ENCODE measurements at regions not wholly inside any gene's neighbourhood (a gene's known extent, or its start where the extent isn't known, plus 50 kb on each side); places are given as distances from the start of the nearest gene placed in this dataset.
"Not testable (repeated sequence)": the region's sequence is repeated elsewhere in the genome, so short reads cannot be mapped to it uniquely, and the experiment has no call there.

- Histone ChIP-seq H3K4me1 (ENCODE audit: control insufficient read depth, low read depth, low read length) (no peaks in the 10 kb centered on the region), H3K4me3 (ENCODE audit: low read length) (no peak overlapping the region), H3K27me3 (ENCODE audit: control insufficient read depth, insufficient read depth, low read length) (no peaks in the 10 kb centered on the region), H3K36me3 (ENCODE audit: control insufficient read depth, low read depth, low read length) (no peaks in the 10 kb centered on the region), H3K9ac (ENCODE audit: low read length) (no peak overlapping the region), H3K27ac (ENCODE audit: low read length) (no peak overlapping the region), H3K9me3 (ENCODE audit: control insufficient read depth, low read depth, low read length) (no peaks in the 10 kb centered on the region)
Measured at GRCh38 chr6:133778414-133779130, 110.3 kb upstream of the TCF21 start.

GRCh38 chr6:133779916-133780695 lies 108.8 kb upstream of the TCF21 start:
- Histone ChIP-seq H3K27ac (ENCODE audit: low read length) (no peak overlapping the region), H3K4me3 (ENCODE audit: low read length) (no peak overlapping the region)

GRCh38 chr6:133786016-133786415 lies 102.9 kb upstream of the TCF21 start:
- Histone ChIP-seq H3K4me3 (ENCODE audit: low read length) (no peak overlapping the region), H3K9me3 (ENCODE audit: control insufficient read depth, low read depth, low read length) (no peaks in the 10 kb centered on the region), H3K27ac (ENCODE audit: low read length) (no peak overlapping the region), H3K27me3 (ENCODE audit: control insufficient read depth, insufficient read depth, low read length) (no peaks in the 10 kb centered on the region), H3K4me1 (ENCODE audit: control insufficient read depth, low read depth, low read length) (no peaks in the 10 kb centered on the region), H3K36me3 (ENCODE audit: control insufficient read depth, low read depth, low read length) (no peaks in the 10 kb centered on the region), H3K9ac (ENCODE audit: low read length) (no peak overlapping the region)

More at GRCh38 chr6:133779916-133780695, 108.8 kb upstream of the TCF21 start:
- Histone ChIP-seq H3K9me3 (ENCODE audit: control insufficient read depth, low read depth, low read length) (no peaks in the 10 kb centered on the region), H3K27me3 (ENCODE audit: control insufficient read depth, insufficient read depth, low read length) (no peaks in the 10 kb centered on the region), H3K36me3 (ENCODE audit: control insufficient read depth, low read depth, low read length) (no peaks in the 10 kb centered on the region), H3K9ac (ENCODE audit: low read length) (no peak overlapping the region), H3K4me1 (ENCODE audit: control insufficient read depth, low read depth, low read length) (no peaks in the 10 kb centered on the region)

GRCh38 chr6:133787122-133787521 lies 101.8 kb upstream of the TCF21 start:
- Histone ChIP-seq H3K4me1 (ENCODE audit: control insufficient read depth, low read depth, low read length) (no peaks in the 10 kb centered on the region), H3K36me3 (ENCODE audit: control insufficient read depth, low read depth, low read length) (no peaks in the 10 kb centered on the region), H3K9me3 (ENCODE audit: control insufficient read depth, low read depth, low read length) (no peaks in the 10 kb centered on the region), H3K4me3 (ENCODE audit: low read length) (no peak overlapping the region), H3K27ac (ENCODE audit: low read length) (no peak overlapping the region), H3K27me3 (ENCODE audit: control insufficient read depth, insufficient read depth, low read length) (no peaks in the 10 kb centered on the region), H3K9ac (ENCODE audit: low read length) (no peak overlapping the region)

GRCh38 chr6:133787859-133788505 lies 100.9 kb upstream of the TCF21 start:
- Histone ChIP-seq H3K9ac (ENCODE audit: low read length) (no peak overlapping the region), H3K4me1 (ENCODE audit: control insufficient read depth, low read depth, low read length) (no peaks in the 10 kb centered on the region), H3K9me3 (ENCODE audit: control insufficient read depth, low read depth, low read length) (no peaks in the 10 kb centered on the region), H3K27me3 (ENCODE audit: control insufficient read depth, insufficient read depth, low read length) (no peaks in the 10 kb centered on the region), H3K4me3 (ENCODE audit: low read length) (no peak overlapping the region), H3K36me3 (ENCODE audit: control insufficient read depth, low read depth, low read length) (no peaks in the 10 kb centered on the region), H3K27ac (ENCODE audit: low read length) (no peak overlapping the region)

GRCh38 chr6:133788556-133788955 lies 100.4 kb upstream of the TCF21 start:
- no peaks in the 10 kb centered on the region for H3K27me3 ChIP-seq (ENCODE audit: control insufficient read depth, insufficient read depth, low read length)
- H3K4me3 ChIP-seq (ENCODE audit: low read length) = no peak overlapping the region
- H3K9me3 ChIP-seq (ENCODE audit: control insufficient read depth, low read depth, low read length) = no peaks in the 10 kb centered on the region
- H3K36me3 ChIP-seq (ENCODE audit: control insufficient read depth, low read depth, low read length) = no peaks in the 10 kb centered on the region
- no peak overlapping the region for H3K27ac ChIP-seq (ENCODE audit: low read length)
- H3K4me1 ChIP-seq (ENCODE audit: control insufficient read depth, low read depth, low read length) = no peaks in the 10 kb centered on the region
- H3K9ac ChIP-seq (ENCODE audit: low read length) = no peak overlapping the region

- not testable (repeated sequence) for H3K4me3 ChIP-seq (ENCODE audit: low read length); H3K4me1 ChIP-seq (ENCODE audit: control insufficient read depth, low read depth, low read length); H3K27ac ChIP-seq (ENCODE audit: low read length); H3K36me3 ChIP-seq (ENCODE audit: control insufficient read depth, low read depth, low read length); H3K9me3 ChIP-seq (ENCODE audit: control insufficient read depth, low read depth, low read length); H3K9ac ChIP-seq (ENCODE audit: low read length); H3K27me3 ChIP-seq (ENCODE audit: control insufficient read depth, insufficient read depth, low read length)
Measured at GRCh38 chr6:133789449-133789848, 99.5 kb upstream of the TCF21 start.

- not testable (repeated sequence) for H3K9ac ChIP-seq (ENCODE audit: low read length); H3K4me3 ChIP-seq (ENCODE audit: low read length); H3K4me1 ChIP-seq (ENCODE audit: control insufficient read depth, low read depth, low read length); H3K36me3 ChIP-seq (ENCODE audit: control insufficient read depth, low read depth, low read length); H3K27me3 ChIP-seq (ENCODE audit: control insufficient read depth, insufficient read depth, low read length); H3K9me3 ChIP-seq (ENCODE audit: control insufficient read depth, low read depth, low read length); H3K27ac ChIP-seq (ENCODE audit: low read length)
Measured at GRCh38 chr6:133790756-133791155, 98.2 kb upstream of the TCF21 start.

- not testable (repeated sequence) for H3K4me3 ChIP-seq (ENCODE audit: low read length); H3K9me3 ChIP-seq (ENCODE audit: control insufficient read depth, low read depth, low read length); H3K9ac ChIP-seq (ENCODE audit: low read length); H3K27me3 ChIP-seq (ENCODE audit: control insufficient read depth, insufficient read depth, low read length); H3K27ac ChIP-seq (ENCODE audit: low read length); H3K36me3 ChIP-seq (ENCODE audit: control insufficient read depth, low read depth, low read length); H3K4me1 ChIP-seq (ENCODE audit: control insufficient read depth, low read depth, low read length)
Measured at GRCh38 chr6:133795051-133795450, 93.9 kb upstream of the TCF21 start.

GRCh38 chr6:133796235-133796634 lies 92.7 kb upstream of the TCF21 start:
- Histone ChIP-seq H3K27me3 (ENCODE audit: control insufficient read depth, insufficient read depth, low read length) (no peaks in the 10 kb centered on the region), H3K4me3 (ENCODE audit: low read length) (no peak overlapping the region), H3K27ac (ENCODE audit: low read length) (no peak overlapping the region), H3K9me3 (ENCODE audit: control insufficient read depth, low read depth, low read length) (no peaks in the 10 kb centered on the region), H3K36me3 (ENCODE audit: control insufficient read depth, low read depth, low read length) (no peaks in the 10 kb centered on the region), H3K4me1 (ENCODE audit: control insufficient read depth, low read depth, low read length) (no peaks in the 10 kb centered on the region), H3K9ac (ENCODE audit: low read length) (no peak overlapping the region)

GRCh38 chr6:133799043-133799442 lies 89.9 kb upstream of the TCF21 start:
- no peak overlapping the region for H3K4me3 ChIP-seq (ENCODE audit: low read length)
- H3K27ac ChIP-seq (ENCODE audit: low read length) = no peak overlapping the region
- H3K27me3 ChIP-seq (ENCODE audit: control insufficient read depth, insufficient read depth, low read length) = no peaks in the 10 kb centered on the region
- no peaks in the 10 kb centered on the region for H3K36me3 ChIP-seq (ENCODE audit: control insufficient read depth, low read depth, low read length)
- no peak overlapping the region for H3K9ac ChIP-seq (ENCODE audit: low read length)
- no peaks in the 10 kb centered on the region for H3K4me1 ChIP-seq (ENCODE audit: control insufficient read depth, low read depth, low read length)
- no peaks in the 10 kb centered on the region for H3K9me3 ChIP-seq (ENCODE audit: control insufficient read depth, low read depth, low read length)

Measured in iPS-18a (cell line).